Neural crest cell (in vitro differentiated cells): ENCODE measurements at regions not wholly inside any gene's neighbourhood (a gene's known extent, or its start where the extent isn't known, plus 50 kb on each side); places are given as distances from the start of the nearest gene placed in this dataset.

Source experiments
- DNase-seq: peaks from one replicate; pipeline ENCODE4 v3.0.0; 2021; ENCODE audit warnings: low read depth, mixed read lengths, low spot score
- H3K27ac Mint-ChIP-seq: one replicate; pipeline ENCODE4 v1.8.0; 2021; ENCODE audit warnings: mild to moderate bottlenecking, mixed read lengths; ENCODE audit not compliant: unreplicated experiment
- H3K27me3 Mint-ChIP-seq: 2 replicates; pipeline ENCODE4 v1.8.0; 2021; ENCODE audit warnings: low read depth, mild to moderate bottlenecking, mixed read lengths
- H3K36me3 Mint-ChIP-seq: 2 replicates; pipeline ENCODE4 v1.8.0; 2021; ENCODE audit warnings: low read depth, mild to moderate bottlenecking, mixed read lengths
- H3K4me1 Mint-ChIP-seq: 2 replicates; pipeline ENCODE4 v1.8.0; 2021; ENCODE audit warnings: mixed read lengths
- H3K4me3 Mint-ChIP-seq: one replicate; pipeline ENCODE4 v1.8.0; 2021; ENCODE audit warnings: mild to moderate bottlenecking, mixed read lengths
- H3K9me3 Mint-ChIP-seq: 2 replicates; pipeline ENCODE4 v1.8.0; 2021; ENCODE audit warnings: mixed read lengths
- CTCF ChIP-seq: fragments of 200-600 bp; sonication (generic); conservative IDR thresholded peaks from 2 replicates; pipeline ENCODE4 v1.5.0; 2021; ENCODE audit warnings: antibody characterized with exemption, mild to moderate bottlenecking

GRCh38 chr15:31171731-31172130 lies 70.2 kb upstream of the TRPM1 start:
- no peak for DNase-seq
- no peaks in the 10 kb centered on the region for H3K36me3 Mint-ChIP-seq
- H3K27ac Mint-ChIP-seq = no peak overlapping the region
- no peak for TF ChIP-seq CTCF
- H3K4me1 Mint-ChIP-seq = no peaks in the 10 kb centered on the region
- no peaks in the 10 kb centered on the region for H3K27me3 Mint-ChIP-seq
- H3K9me3 Mint-ChIP-seq = no peaks in the 10 kb centered on the region
- H3K4me3 Mint-ChIP-seq = no peak overlapping the region

- no peaks in the 10 kb centered on the region for H3K4me1 Mint-ChIP-seq
- H3K27me3 Mint-ChIP-seq = no peaks in the 10 kb centered on the region
- DNase-seq = no peak
- no peak overlapping the region for H3K4me3 Mint-ChIP-seq
- no peaks in the 10 kb centered on the region for H3K9me3 Mint-ChIP-seq
- no peak for TF ChIP-seq CTCF
- no peaks in the 10 kb centered on the region for H3K36me3 Mint-ChIP-seq
- no peak overlapping the region for H3K27ac Mint-ChIP-seq
These were observed 71.1 kb upstream of the TRPM1 start for GRCh38 chr15:31172606-31173005.

- H3K9me3 Mint-ChIP-seq = no peaks in the 10 kb centered on the region
These were observed 72.4 kb upstream of the TRPM1 start for GRCh38 chr15:31173790-31174450.

GRCh38 chr15:31175484-31175883 lies 74.0 kb upstream of the TRPM1 start:
- Mint-ChIP-seq H3K4me1 (no peaks in the 10 kb centered on the region), H3K4me3 (no peak overlapping the region), H3K9me3 (peaks cover 1% of the 10 kb centered on the region), H3K27ac (no peak overlapping the region), H3K36me3 (no peaks in the 10 kb centered on the region), H3K27me3 (no peaks in the 10 kb centered on the region)
- DNase-seq = no peak
- TF ChIP-seq CTCF = no peak

More at GRCh38 chr15:31173790-31174450, 72.4 kb upstream of the TRPM1 start:
- Mint-ChIP-seq H3K4me1 (no peaks in the 10 kb centered on the region), H3K27ac (no peak overlapping the region), H3K36me3 (no peaks in the 10 kb centered on the region), H3K27me3 (no peaks in the 10 kb centered on the region), H3K4me3 (no peak overlapping the region)
- no peak for DNase-seq
- no peak for TF ChIP-seq CTCF

GRCh38 chr15:31177951-31178350 lies 76.4 kb upstream of the TRPM1 start:
- peaks cover 3% of the 10 kb centered on the region for H3K9me3 Mint-ChIP-seq
- H3K4me3 Mint-ChIP-seq = no peak overlapping the region
- no peak overlapping the region for H3K27ac Mint-ChIP-seq
- no peaks in the 10 kb centered on the region for H3K36me3 Mint-ChIP-seq
- no peaks in the 10 kb centered on the region for H3K27me3 Mint-ChIP-seq
- no peak for TF ChIP-seq CTCF
- no peaks in the 10 kb centered on the region for H3K4me1 Mint-ChIP-seq
- no peak for DNase-seq

GRCh38 chr15:31178705-31179104 lies 77.2 kb upstream of the TRPM1 start:
- no peaks in the 10 kb centered on the region for H3K36me3 Mint-ChIP-seq
- no peak for TF ChIP-seq CTCF
- no peak for DNase-seq

More at GRCh38 chr15:31178705-31179104, 77.2 kb upstream of the TRPM1 start:
- Mint-ChIP-seq H3K27ac (no peak overlapping the region), H3K4me1 (no peaks in the 10 kb centered on the region), H3K9me3 (peaks cover 5% of the 10 kb centered on the region), H3K4me3 (no peak overlapping the region), H3K27me3 (no peaks in the 10 kb centered on the region)
